NCI-H1930 (cell line): ENCODE measurements at regions not wholly inside any gene's neighbourhood (a gene's known extent, or its start where the extent isn't known, plus 50 kb on each side); places are given as distances from the start of the nearest gene placed in this dataset.

Experiments
- DNase-seq, 2 experiments: peaks; one replicate each; lab custom pipeline; 2025; lab: John Stamatoyannopoulos, UW

DNA sequence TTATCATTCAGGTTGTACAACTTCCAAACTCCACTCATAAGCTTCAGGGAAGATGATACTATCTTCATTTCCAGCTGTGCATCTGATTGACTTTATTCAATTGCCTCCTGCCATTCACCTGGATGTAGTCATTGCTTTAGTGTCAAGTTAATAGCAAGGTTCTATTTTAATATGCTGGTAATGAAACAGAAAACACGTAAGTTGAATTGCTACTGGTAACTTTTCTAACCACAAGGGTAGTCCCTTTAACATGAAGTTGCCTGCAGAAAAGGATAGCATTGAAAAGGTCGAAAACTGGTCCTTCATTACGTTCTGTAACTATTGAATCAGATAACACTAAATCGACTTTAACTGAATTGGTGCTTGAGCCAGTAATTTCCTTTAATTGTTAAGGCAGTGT is 459.4 kb upstream of the CDH6 start:
- no peak for DNase-seq

GRCh38 chr5:30725073-30725472 is 468.4 kb upstream of the CDH6 start:
- no peak for DNase-seq

DNA sequence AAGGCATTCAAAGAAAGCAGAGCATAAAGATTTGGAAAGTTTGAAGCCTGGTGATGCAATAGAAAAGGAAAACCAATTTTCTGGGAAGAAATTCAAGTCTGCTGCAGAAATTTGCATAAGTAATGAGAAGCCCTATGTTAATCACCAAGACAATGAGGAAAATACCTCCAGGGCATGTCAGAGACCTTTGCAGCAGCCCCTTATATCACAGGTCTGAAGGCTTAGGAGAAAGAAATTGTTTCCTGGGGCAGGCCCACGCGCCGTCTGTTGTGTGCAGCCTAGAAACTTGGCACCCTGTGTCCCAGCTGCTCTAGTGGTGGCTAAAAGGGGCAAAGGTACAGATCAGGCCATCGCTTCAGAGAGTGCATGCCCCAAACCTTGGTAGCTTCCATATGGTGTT is 495.3 kb upstream of the CDH6 start:
- DNase-seq = no peak

GRCh38 chr5:30693326-30693725 is 500.2 kb upstream of the CDH6 start:
- no peak for DNase-seq

GRCh38 chr5:30690931-30691330 is 502.6 kb upstream of the CDH6 start:
- DNase-seq = no peak

GRCh38 chr5:30687461-30687860 is 506.0 kb upstream of the CDH6 start:
- no peak for DNase-seq

- no peak for DNase-seq
Observed at GRCh38 chr5:30686530-30686929, 507.0 kb upstream of the CDH6 start.

DNA sequence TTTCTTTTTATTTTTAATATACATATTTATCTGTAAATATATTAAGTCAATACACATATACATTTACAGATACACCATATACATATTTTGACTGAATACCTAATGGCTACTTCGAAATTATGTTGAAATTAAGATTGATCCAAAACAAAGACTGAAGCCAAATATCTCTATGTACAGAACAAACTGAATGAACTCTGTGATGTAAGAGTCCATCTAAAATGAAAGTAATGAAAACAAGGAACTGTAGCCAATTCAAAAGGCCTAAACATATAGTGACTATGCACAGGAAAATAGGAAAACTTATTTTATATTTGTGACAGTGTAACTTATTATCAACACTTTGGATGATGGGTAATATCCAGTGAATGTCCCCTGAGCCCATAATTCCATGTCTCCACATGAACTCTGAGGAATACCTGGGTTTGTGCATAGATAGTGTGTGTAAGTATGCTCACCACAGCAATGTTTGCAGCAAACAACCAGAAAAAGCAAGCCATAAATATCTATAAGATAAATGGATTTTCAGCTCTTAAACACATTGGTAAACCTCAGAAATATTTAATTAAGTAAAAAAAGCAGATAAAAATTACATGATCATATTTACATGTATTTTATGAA is 517.2 kb upstream of the CDH6 start:
- no peak for DNase-seq

DNA sequence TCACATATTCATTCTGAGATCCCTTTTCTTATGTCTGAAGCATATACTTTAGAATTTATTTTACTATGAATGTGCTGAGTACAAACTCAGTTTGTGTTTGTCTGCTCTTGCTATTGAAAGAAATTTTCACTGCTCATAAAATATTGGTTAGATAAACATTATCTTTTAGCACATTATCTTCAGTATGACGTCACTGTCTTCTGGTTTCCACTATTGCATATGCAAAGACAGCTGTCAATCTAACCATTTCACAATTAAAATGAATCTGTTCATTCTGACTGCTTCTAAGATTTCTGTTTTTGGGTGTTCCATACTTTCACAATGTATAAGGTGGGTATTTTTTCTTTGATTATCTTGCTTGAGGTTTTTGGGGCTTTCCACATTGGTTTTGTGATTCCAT is 526.2 kb upstream of the CDH6 start:
- no peak for DNase-seq

DNA sequence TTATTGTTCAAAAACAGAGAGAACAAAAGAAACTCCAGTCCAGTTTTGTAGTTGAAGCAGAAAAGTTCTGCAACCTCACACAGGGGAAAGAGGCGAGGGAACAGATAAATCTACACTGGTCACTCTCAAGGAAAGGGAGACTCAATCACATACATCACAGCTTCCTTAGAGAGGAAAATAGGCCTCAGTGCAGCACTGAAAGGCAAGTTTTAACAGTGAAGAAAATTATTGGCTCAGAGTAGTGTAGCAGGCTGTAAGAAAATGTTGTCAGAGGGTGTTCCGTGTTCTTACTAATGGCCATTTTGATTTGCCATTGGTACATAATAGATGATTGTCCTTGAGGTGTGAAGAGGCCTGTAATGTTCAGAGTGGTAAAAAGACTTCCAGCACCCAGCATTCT is 530.0 kb upstream of the CDH6 start:
- no peak for DNase-seq

- DNase-seq = no peak
Observed at GRCh38 chr5:30662373-30662772, 531.1 kb upstream of the CDH6 start.

GRCh38 chr5:30661730-30662129 is 531.8 kb upstream of the CDH6 start:
- no peak for DNase-seq

DNA sequence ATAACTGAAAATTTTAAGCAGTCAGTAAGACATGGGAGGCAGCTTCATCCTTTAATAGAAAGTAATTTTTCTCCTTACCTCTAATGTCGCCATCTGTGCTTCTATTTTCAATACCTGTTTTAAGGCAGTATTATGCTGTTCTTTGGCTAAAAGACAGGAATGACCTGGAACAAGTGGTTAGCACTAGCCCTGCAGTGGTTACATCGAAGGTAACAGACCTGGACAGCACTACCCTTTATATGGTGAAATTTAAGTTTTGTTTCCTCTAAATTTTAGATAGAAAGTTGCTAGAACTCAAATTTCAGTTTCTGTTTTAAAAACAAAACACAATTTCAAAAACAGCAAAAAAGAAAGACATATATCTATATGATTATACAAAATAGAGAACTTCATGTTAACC is 534.1 kb upstream of the CDH6 start:
- no peak for DNase-seq

GRCh38 chr5:30650311-30650710 is 543.2 kb upstream of the CDH6 start:
- no peak for DNase-seq

- DNase-seq = no peak
Observed at GRCh38 chr5:30638899-30639298, 554.6 kb upstream of the CDH6 start.

DNA sequence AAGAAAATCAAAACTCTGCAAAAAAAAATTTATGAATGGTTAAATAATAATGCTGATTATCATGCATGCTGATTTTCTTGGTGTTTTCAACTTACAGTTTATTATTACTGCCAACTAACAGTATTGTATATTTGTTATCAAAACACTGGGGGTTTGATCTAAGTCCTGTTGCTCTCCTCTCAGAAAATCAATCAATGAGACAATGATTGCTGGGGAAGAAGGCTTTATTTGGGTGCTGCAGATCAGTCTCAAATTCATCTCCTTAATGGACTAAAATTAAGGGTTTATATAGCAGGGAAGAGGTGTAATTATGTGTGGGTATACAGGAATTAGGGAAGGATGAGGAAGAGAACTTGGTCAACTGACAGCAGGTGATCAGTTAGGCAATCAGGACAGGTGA is 565.5 kb upstream of the CDH6 start:
- no peak for DNase-seq

DNA sequence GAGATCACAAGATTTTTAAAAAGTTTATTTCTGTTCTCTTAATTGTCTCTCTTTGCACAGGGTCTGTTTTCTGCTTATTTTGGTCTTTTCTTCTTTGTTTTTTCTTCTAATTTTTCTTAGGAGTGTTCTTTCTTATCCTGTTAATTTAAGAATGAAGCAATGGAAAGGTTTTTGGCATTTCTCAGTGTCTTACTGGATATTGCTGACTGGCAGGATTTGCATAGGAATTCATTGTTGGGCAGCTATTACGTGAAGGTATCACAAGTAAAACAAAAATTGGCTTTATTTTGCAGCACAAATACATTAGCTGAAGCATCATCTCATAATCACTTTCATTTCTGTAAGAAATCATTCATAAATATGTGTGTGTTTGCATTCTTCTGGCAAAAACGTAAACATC is 566.9 kb upstream of the CDH6 start:
- DNase-seq = no peak

GRCh38 chr5:30620481-30621085 is 572.9 kb upstream of the CDH6 start:
- DNase-seq = no peak

- DNase-seq = no peak
Observed at GRCh38 chr5:30608501-30608900, 585.0 kb upstream of the CDH6 start.

DNA sequence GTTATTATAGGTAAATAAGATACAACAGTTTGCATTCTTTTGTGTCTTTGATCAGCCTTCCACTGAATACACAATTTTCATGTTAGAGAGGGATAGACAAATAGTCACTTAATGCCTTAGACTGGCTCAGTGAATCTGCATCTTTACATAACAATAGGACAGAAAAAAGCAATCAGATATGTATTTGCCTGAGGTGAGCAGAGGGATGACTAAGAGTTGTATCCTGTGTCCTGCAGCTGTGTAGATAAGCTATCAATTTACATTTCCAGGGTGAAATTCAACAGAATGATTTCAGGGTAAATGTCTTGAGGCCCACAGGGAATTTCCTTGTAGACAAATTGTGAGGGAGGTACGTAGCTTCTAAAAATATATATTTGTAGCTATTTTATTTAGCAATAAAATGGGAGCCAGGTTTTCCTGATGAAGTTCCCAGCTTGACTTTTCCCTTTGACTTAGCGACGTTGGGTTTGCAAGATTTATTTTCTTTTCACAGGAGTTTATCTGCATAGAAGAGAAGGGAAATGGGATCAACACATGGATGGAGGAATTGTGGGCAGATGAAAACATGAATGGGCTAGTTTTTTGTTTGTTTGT is 586.1 kb upstream of the CDH6 start:
- peak; percentile 81 to 93 for DNase-seq

GRCh38 chr5:30605693-30606268 is 587.7 kb upstream of the CDH6 start:
- DNase-seq = no peak

- no peak for DNase-seq
Observed at GRCh38 chr5:30604648-30605262, 588.7 kb upstream of the CDH6 start.

GRCh38 chr5:30600892-30601291 is 592.6 kb upstream of the CDH6 start:
- no peak for DNase-seq
